ENCODE measurements at regions not wholly inside any gene's neighbourhood (a gene's known extent, or its start where the extent isn't known, plus 50 kb on each side); places are given as distances from the start of the nearest gene placed in this dataset.

- no peaks in the 10 kb centered on the region for H3K27me3 ChIP-seq (ENCODE audit: control insufficient read depth, low read length)
- no peaks in the 10 kb centered on the region for H3F3A ChIP-seq (ENCODE audit: control insufficient read depth, insufficient read depth)
- no peaks in the 10 kb centered on the region for H4K20me1 ChIP-seq (ENCODE audit: control insufficient read depth, insufficient read depth, low read depth, low read length)
- no peak overlapping the region for H3K4me2 ChIP-seq (ENCODE audit: low read length)
- no peaks in the 10 kb centered on the region for H3K79me2 ChIP-seq (ENCODE audit: control insufficient read depth, low read length)
- no peak overlapping the region for H3K4me3 ChIP-seq (ENCODE audit: low read length)
- no peaks in the 10 kb centered on the region for H3K9me2 ChIP-seq (replicated peaks; ENCODE audit: control insufficient read depth, low read length)
- no peaks in the 10 kb centered on the region for H3K4me1 ChIP-seq (ENCODE audit: control insufficient read depth, low read length)
- TF ChIP-seq EZH2phosphoT487 (IDR thresholded peaks at IDR 0.05; ENCODE audit: borderline replicate concordance, low read length): no peak
- TF ChIP-seq CTCF (IDR thresholded peaks at IDR 0.05; ENCODE audit: low read depth, low read length, poor library complexity, severe bottlenecking): no peak
- H3K9me3 ChIP-seq (ENCODE audit: control insufficient read depth, insufficient read depth, low read length): no peaks in the 10 kb centered on the region
- H3K36me3 ChIP-seq (ENCODE audit: control insufficient read depth, low read length): no peaks in the 10 kb centered on the region
- H3K27ac ChIP-seq (ENCODE audit: low read depth, low read length): no peak overlapping the region
Observed at GRCh38 chr13:85313761-85314503, 485.3 kb downstream of the SLITRK6 start.

- no peak overlapping the region for H3K27ac ChIP-seq (ENCODE audit: low read depth, low read length)
- H3K9me3 ChIP-seq (ENCODE audit: control insufficient read depth, insufficient read depth, low read length): no peaks in the 10 kb centered on the region
- H3K79me2 ChIP-seq (ENCODE audit: control insufficient read depth, low read length): no peaks in the 10 kb centered on the region
- no peak overlapping the region for H3K4me2 ChIP-seq (ENCODE audit: low read length)
- no peaks in the 10 kb centered on the region for H3K4me1 ChIP-seq (ENCODE audit: control insufficient read depth, low read length)
- no peak overlapping the region for H3K4me3 ChIP-seq (ENCODE audit: low read length)
- H3F3A ChIP-seq (ENCODE audit: control insufficient read depth, insufficient read depth): no peaks in the 10 kb centered on the region
- H3K9me2 ChIP-seq (replicated peaks; ENCODE audit: control insufficient read depth, low read length): no peaks in the 10 kb centered on the region
- H3K27me3 ChIP-seq (ENCODE audit: control insufficient read depth, low read length): no peaks in the 10 kb centered on the region
- no peak for TF ChIP-seq EZH2phosphoT487 (IDR thresholded peaks at IDR 0.05; ENCODE audit: borderline replicate concordance, low read length)
- TF ChIP-seq CTCF (IDR thresholded peaks at IDR 0.05; ENCODE audit: low read depth, low read length, poor library complexity, severe bottlenecking): no peak
- no peaks in the 10 kb centered on the region for H3K36me3 ChIP-seq (ENCODE audit: control insufficient read depth, low read length)
- H4K20me1 ChIP-seq (ENCODE audit: control insufficient read depth, insufficient read depth, low read depth, low read length): no peaks in the 10 kb centered on the region
Observed at GRCh38 chr13:85312071-85312470, 487.1 kb downstream of the SLITRK6 start.

- H3K27me3 ChIP-seq (ENCODE audit: control insufficient read depth, low read length): no peaks in the 10 kb centered on the region
- TF ChIP-seq CTCF (IDR thresholded peaks at IDR 0.05; ENCODE audit: low read depth, low read length, poor library complexity, severe bottlenecking) (no peak), EZH2phosphoT487 (IDR thresholded peaks at IDR 0.05; ENCODE audit: borderline replicate concordance, low read length) (no peak)
- H3K36me3 ChIP-seq (ENCODE audit: control insufficient read depth, low read length): no peaks in the 10 kb centered on the region
- no peaks in the 10 kb centered on the region for H4K20me1 ChIP-seq (ENCODE audit: control insufficient read depth, insufficient read depth, low read depth, low read length)
- H3K4me3 ChIP-seq (ENCODE audit: low read length): no peak overlapping the region
- H3K4me1 ChIP-seq (ENCODE audit: control insufficient read depth, low read length): no peaks in the 10 kb centered on the region
- H3K9me2 ChIP-seq (replicated peaks; ENCODE audit: control insufficient read depth, low read length): no peaks in the 10 kb centered on the region
- H3K79me2 ChIP-seq (ENCODE audit: control insufficient read depth, low read length): no peaks in the 10 kb centered on the region
- no peak overlapping the region for H3K27ac ChIP-seq (ENCODE audit: low read depth, low read length)
- no peaks in the 10 kb centered on the region for H3F3A ChIP-seq (ENCODE audit: control insufficient read depth, insufficient read depth)
- H3K9me3 ChIP-seq (ENCODE audit: control insufficient read depth, insufficient read depth, low read length): no peaks in the 10 kb centered on the region
- no peak overlapping the region for H3K4me2 ChIP-seq (ENCODE audit: low read length)
Observed at GRCh38 chr13:85303630-85304029, 495.6 kb downstream of the SLITRK6 start.

Measured in DOHH2 (cell line).